Fibroblast of the aortic adventitia (primary cell): ENCODE measurements at regions not wholly inside any gene's neighbourhood (a gene's known extent, or its start where the extent isn't known, plus 50 kb on each side); places are given as distances from the start of the nearest gene placed in this dataset.

Experiments used
- DNase-seq: peaks from one replicate; pipeline ENCODE4 v3.0.0-alpha.2; 2010; ENCODE audit warnings: low read depth
- H3K4me3 ChIP-seq: 2 replicates; pipeline ENCODE4 v1.5.1; 2011; ENCODE audit warnings: low read depth, mild to moderate bottlenecking, control low read depth, low read length, moderate library complexity
- CTCF ChIP-seq: IDR thresholded peaks from 2 replicates; pipeline ENCODE4 v1.5.1; 2011; ENCODE audit warnings: mild to moderate bottlenecking, low read length, control low read depth, inconsistent platforms; ENCODE audit not compliant: insufficient read depth

DNA sequence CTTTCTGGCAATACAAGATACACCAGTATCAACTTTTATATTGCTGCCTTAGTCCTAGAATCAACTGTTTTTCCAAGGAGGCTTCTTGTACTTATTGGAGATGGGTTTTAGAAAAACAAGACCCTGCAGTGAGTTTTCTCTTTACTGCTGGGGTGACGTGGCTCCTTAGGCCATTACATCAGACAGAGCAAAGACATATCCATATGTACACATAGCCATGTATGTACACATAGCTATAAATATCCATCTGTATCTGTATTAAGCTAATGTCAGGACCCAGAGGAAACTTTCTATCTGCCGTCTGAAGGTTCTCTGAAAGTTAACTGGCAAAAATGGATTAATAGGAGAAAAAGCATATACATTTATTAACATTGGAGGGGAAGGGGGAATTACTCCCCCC is 607.4 kb downstream of the POM121L12 start:
- no peak for TF ChIP-seq CTCF
- no peak for DNase-seq
- no peak overlapping the region for H3K4me3 ChIP-seq

- no peak for TF ChIP-seq CTCF
- DNase-seq: no peak
- H3K4me3 ChIP-seq: no peak overlapping the region
Measured at GRCh38 chr7:53656881-53657280, 621.4 kb downstream of the POM121L12 start.

DNA sequence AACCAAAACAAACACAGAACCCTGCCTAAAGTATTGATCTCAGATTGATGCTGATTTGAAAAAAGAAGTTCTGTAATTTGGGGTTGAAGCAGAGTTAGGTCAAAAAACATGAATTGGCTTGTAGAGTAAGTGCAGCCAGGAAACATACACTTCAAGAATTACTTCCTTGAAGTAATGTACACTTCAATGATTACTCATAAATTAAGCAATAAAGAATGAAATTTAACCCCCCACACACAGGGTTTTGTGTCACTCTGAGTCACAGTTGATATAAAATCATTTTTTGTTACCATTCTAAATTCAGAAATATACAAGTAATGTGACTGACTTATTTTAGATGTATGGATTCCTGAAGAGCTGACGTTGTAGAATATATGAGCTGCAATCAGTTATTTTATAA is 622.2 kb downstream of the POM121L12 start:
- H3K4me3 ChIP-seq: no peak overlapping the region
- no peak for TF ChIP-seq CTCF
- no peak for DNase-seq

- no peak for TF ChIP-seq CTCF
Measured at GRCh38 chr7:53658951-53659350, 623.5 kb downstream of the POM121L12 start.

DNA sequence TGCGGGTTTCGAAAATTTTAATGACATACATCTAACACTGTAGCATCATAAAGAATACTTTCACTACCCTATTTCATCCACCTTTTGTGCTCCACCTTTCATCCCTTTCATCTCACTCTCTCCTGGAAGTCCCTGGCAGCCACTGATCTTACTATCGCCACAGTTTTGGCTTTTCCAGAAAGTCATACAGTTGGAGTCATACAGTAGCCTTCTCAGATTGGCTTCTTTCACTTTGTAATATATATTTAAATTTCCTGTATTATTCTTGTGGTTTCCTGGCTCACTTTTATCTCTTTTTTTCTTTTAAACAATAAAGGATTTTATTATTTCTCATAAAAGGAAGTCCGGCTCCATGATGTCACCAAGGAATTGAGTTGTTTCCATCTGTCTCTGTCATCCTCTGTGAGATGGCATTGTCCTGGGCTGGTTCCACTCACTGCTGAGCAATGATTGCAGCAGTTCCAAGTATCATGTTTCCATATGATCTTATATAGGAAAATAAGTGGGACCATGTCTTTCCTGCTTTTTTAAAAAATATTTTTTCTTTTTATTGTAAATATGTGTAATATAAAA is 626.3 kb downstream of the POM121L12 start:
- TF ChIP-seq CTCF: no peak
- DNase-seq: no peak
- H3K4me3 ChIP-seq: no peak overlapping the region

More at GRCh38 chr7:53658951-53659350, 623.5 kb downstream of the POM121L12 start:
- no peak for DNase-seq
- H3K4me3 ChIP-seq: no peak overlapping the region

DNA sequence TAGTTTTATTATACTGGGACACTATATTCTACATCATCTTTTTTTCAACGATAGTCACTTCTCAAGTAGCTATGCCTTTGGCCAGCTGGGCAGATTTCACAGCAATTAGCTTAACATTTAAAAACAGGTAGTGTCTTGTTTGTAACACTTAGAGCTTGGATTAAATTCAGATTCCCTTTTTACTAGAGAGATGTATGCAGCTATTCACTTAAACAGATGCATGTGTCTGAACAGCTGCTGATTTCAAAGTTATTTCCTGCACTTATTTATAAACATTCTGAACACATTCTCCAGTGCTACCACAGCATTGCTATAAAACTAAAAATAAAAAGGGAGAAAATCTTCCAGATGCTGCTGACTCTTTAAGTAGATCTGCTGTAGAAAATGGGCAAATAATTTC is 637.2 kb downstream of the POM121L12 start:
- no peak for DNase-seq
- no peak overlapping the region for H3K4me3 ChIP-seq
- TF ChIP-seq CTCF: no peak

- DNase-seq: no peak
- no peak overlapping the region for H3K4me3 ChIP-seq
- no peak for TF ChIP-seq CTCF
Measured at GRCh38 chr7:53675835-53676234, 640.4 kb downstream of the POM121L12 start.
